Activated CD4-positive, alpha-beta T cell treated with anti-CD3 and anti-CD28 coated beads, Interleukin-2, amount 50 U/mL, for 4 hours (primary cell): ENCODE measurements at regions not wholly inside any gene's neighbourhood (a gene's known extent, or its start where the extent isn't known, plus 50 kb on each side); places are given as distances from the start of the nearest gene placed in this dataset.

ENCODE experiments used
- DNase-seq, 2 experiments: peaks; one replicate each; pipeline ENCODE4 v3.0.0-alpha.2; 2020

GRCh38 chr13:104314926-104315535 lies 1248.8 kb upstream of the SLC10A2 start:
- DNase-seq, result no peak

- no peak for DNase-seq
Observed at GRCh38 chr13:104314321-104314720, 1248.1 kb upstream of the SLC10A2 start.

GRCh38 chr13:104310861-104311260 lies 1244.6 kb upstream of the SLC10A2 start:
- DNase-seq, result no peak

GRCh38 chr13:104309431-104309830 lies 1243.2 kb upstream of the SLC10A2 start:
- DNase-seq, result no peak

GRCh38 chr13:104301171-104301975 lies 1235.2 kb upstream of the SLC10A2 start:
- no peak for DNase-seq

GRCh38 chr13:104297075-104297474 lies 1230.9 kb upstream of the SLC10A2 start:
- DNase-seq, result no peak

- no peak for DNase-seq
Observed at GRCh38 chr13:104296286-104296685, 1230.1 kb upstream of the SLC10A2 start.

- DNase-seq, result no peak
Observed at GRCh38 chr13:104295537-104295936, 1229.3 kb upstream of the SLC10A2 start.

- no peak for DNase-seq
Observed at GRCh38 chr13:104289400-104289799, 1223.2 kb upstream of the SLC10A2 start.

- DNase-seq, result no peak
Observed at GRCh38 chr13:104288496-104288895, 1222.3 kb upstream of the SLC10A2 start.

GRCh38 chr13:104286566-104287290 lies 1220.5 kb upstream of the SLC10A2 start:
- DNase-seq, result no peak

GRCh38 chr13:104281910-104282309 lies 1215.7 kb upstream of the SLC10A2 start:
- no peak for DNase-seq

- DNase-seq, result no peak
Observed at GRCh38 chr13:104270731-104271130, 1204.5 kb upstream of the SLC10A2 start.

GRCh38 chr13:104267206-104267811 lies 1201.1 kb upstream of the SLC10A2 start:
- no peak for DNase-seq

- no peak for DNase-seq
Observed at GRCh38 chr13:104256701-104257100, 1190.5 kb upstream of the SLC10A2 start.

GRCh38 chr13:104253063-104253680 lies 1187.0 kb upstream of the SLC10A2 start:
- DNase-seq, result no peak

- no peak for DNase-seq
Observed at GRCh38 chr13:104251931-104252330, 1185.7 kb upstream of the SLC10A2 start.

GRCh38 chr13:104246955-104247354 lies 1180.7 kb upstream of the SLC10A2 start:
- DNase-seq, result no peak

GRCh38 chr13:104206450-104207044 lies 1140.3 kb upstream of the SLC10A2 start:
- no peak for DNase-seq

GRCh38 chr13:104204177-104204576 lies 1138.0 kb upstream of the SLC10A2 start:
- no peak for DNase-seq

- DNase-seq, result no peak
Observed at GRCh38 chr13:104198801-104199200, 1132.6 kb upstream of the SLC10A2 start.

- no peak for DNase-seq
Observed at GRCh38 chr13:104196611-104197010, 1130.4 kb upstream of the SLC10A2 start.
